GM18868 (cell line): ENCODE measurements at regions not wholly inside any gene's neighbourhood (a gene's known extent, or its start where the extent isn't known, plus 50 kb on each side); places are given as distances from the start of the nearest gene placed in this dataset.
A peak's percentile ranks its signal among the peaks of the same experiment; 100 is the strongest.
"Not testable (repeated sequence)": the region's sequence is repeated elsewhere in the genome, so short reads cannot be mapped to it uniquely, and the experiment has no call there.

Experiments used
- ATAC-seq: cut with Tn5 transposase; IDR thresholded peaks from one replicate; pipeline ENCODE4 v1.9.1; 2021; ENCODE audit warnings: mild to moderate bottlenecking, moderate library complexity; ENCODE audit not compliant: unreplicated experiment

- ATAC-seq, result no peak
Observed at GRCh38 chr16:10232757-10233156, 50.5 kb upstream of the GRIN2A start.

- ATAC-seq, result no peak
Observed at GRCh38 chr16:10239640-10240039, 57.4 kb upstream of the GRIN2A start.

DNA sequence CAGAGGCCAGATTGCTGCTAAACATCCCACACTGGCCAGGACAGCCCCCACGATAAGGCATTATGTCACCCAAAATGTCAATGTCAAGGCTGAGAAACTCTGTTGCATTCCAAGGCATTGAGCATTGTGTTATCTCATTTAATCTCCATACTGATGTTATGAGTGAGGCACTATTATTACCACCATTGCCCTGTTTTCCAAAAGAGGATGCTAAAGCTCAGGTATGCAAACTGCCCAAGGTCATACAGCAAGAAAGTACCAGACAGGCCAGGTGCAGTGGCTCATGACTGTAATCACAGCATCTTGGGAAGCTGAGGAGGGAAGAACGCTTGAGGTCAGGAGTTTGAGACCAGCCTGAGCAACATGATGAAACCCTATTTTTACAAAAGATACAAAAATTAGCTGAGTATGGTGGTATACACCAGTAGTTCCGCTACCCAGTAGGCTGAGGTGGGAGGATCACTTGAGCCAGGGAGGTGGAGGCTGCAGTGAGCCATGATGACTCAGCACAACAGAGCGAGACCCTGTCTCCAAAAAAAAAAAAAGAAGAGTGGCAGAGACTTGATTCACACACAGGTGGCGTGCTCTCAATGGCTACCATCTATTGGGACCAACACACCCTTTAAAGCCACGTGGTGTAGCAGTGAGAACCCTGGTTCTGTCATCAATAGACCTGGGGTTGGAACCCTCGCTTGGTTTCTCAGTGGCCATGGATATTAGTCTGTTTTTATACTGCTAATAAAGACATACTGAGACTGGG is 58.8 kb upstream of the GRIN2A start:
- no peak for ATAC-seq

GRCh38 chr16:10242097-10242496 is 59.9 kb upstream of the GRIN2A start:
- no peak for ATAC-seq

- peak; percentile 80 for ATAC-seq
Observed at GRCh38 chr16:10242916-10243315, 60.7 kb upstream of the GRIN2A start.

DNA sequence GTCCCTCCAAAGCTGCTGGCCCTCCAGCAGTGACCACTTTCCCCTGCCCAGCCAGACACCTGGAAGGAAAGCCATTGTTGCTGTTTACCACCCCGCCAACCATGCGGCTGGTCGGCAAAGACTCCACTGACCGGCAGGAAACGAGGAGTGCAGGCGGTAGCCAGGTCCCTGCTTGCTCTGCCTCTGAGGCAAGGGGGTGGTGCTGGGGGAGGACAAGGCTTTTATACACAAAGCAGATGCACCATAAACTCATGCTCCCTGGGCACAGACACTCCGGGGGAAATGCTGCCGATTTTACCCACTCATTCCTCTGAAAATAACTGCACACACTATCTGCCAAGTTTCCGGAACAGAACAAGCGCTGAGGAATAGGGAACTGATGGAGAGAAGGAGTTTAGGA is 62.8 kb upstream of the GRIN2A start:
- ATAC-seq, result no peak

GRCh38 chr16:10250137-10250828 is 68.1 kb upstream of the GRIN2A start:
- no peak for ATAC-seq

- ATAC-seq, result no peak
Observed at GRCh38 chr16:10252155-10252554, 69.9 kb upstream of the GRIN2A start.

DNA sequence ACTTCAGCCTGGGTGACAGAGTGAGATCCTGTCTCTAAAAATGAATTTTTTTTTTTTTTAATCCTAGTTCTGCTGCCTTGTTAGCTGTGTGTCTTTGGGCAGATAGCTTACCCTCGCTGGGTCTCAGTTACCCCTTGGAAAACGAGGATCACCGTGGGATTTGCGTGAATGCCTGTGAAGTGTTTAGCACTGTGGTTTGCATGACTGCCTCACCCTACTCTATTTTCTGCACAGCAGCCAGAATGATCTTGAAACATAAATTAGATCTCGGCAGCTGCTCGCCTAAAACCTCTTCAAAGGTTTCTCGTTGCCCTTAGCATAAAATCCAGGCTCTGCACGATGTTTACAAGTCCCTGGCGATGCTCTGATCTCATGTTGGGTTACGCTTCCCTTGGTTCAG is 71.2 kb upstream of the GRIN2A start:
- ATAC-seq, result no peak

GRCh38 chr16:10255728-10256127 is 73.5 kb upstream of the GRIN2A start:
- no peak for ATAC-seq

DNA sequence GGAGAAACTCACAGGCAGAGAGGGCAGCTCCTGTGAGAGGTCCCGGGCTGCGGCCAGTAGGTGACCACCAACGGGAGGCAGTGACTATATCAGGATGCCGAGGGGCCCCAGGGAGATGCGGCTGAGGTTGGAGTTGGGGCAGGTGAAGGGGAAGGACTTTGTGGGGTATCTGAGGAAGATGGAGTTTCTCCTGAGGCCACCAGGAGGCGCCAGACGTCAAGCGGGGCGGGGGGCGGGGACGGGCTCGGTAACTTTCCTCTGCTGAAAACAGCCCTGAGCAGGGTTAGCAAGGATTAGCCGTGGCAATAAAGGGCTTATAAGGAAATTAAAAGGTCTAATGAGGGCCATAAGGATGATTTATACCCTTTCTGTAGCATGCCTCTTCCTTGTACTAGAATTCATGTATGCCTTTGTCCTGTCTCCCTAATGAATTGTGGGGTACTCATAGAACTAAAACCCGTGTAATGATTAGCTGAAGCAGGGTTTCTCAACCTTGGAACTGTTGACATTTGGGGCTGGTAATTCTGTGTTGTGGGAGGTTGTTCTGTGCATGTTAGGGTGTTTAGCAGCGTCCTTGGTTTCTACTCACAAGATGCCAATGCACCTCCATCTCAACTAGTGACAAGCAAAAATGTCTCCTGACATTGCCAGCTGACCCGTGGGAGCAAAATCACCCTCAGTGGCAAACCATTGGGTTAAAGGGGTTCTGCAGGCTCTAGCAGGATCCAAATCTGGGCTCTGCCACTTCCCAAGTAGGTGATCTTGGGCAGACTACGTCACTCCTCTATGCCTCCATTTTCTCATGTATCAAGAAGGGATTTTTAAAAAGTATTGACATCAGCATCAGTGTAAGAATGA is 74.8 kb upstream of the GRIN2A start:
- ATAC-seq, result no peak

DNA sequence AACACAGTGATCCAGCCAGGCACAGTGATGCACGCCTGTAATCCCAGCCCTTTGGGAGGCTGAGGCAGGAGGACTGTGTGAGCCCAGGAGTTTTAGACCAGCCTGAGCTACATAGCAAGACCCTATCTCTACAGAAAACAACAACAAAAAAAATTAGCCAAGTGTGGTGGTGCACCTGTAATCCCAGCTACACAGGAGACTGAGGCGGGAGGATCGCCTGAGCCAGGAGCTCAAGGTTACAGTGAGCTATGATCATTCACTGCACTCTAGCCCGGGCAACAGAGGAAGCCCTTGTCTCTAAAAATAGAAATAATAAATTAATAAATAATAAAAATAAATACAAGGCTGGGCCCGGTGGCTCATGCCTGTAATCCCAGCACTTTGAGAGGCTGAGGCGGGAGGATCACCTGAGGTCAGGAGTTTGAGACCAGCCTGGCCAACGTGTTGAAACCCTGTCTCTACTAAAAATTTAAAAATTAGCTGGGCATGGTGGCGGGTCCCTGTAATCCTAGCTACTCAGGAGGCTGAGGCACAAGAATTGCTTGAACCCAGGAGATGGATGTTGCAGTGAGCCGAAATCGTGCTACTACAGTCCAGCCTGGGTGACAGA is 75.5 kb upstream of the GRIN2A start:
- ATAC-seq, result not testable (repeated sequence)

DNA sequence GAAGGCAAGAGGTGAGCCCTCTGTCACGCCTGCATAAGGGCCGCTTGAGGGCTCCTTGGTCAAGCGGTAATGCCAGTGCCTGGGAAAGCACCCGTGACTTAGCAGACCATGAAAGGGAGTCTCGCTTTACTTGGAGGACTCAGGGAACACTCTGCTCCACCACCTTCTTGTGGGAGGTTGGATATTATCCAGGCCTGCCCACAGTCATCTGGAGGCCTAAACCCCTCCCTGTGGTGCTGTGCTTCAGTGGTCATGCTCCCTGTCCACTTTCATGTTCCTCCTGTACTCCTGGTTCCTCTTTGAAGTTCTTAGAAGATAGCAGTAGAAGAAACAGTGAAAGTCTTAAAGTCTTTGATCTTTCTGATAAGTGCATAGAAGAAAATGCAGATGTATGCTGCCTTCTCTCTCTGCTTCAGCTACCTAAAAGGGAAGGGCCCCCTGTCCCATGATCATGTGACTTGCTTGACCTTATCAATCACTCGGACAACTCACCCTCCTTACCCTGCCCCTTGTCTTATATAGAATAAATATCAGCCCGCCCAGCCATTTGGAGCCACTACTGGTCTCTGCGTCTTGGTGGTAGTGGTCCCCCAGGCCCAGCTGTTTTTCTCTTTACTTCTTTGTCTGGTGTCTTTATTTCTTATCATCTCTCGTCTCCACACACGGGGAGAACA is 76.8 kb upstream of the GRIN2A start:
- not testable (repeated sequence) for ATAC-seq

DNA sequence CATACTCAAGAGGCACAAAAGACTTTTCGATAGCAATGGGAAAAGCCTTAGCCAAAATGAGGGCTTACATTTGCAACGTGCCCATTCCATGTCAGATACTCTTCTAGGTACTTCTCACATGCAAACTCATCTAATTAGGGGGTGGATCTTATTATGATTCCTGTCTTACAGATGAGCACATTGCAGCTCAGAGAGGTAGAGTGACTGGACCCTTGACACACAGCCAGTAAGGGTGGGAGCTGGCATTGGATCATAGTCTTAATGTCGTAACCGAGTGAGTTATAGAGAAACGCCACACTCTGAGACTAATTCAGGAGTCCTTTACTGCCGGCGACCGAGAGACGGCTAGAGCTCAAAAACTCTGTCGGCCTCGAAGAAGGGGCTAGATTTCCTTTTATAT is 78.8 kb upstream of the GRIN2A start:
- no peak for ATAC-seq

DNA sequence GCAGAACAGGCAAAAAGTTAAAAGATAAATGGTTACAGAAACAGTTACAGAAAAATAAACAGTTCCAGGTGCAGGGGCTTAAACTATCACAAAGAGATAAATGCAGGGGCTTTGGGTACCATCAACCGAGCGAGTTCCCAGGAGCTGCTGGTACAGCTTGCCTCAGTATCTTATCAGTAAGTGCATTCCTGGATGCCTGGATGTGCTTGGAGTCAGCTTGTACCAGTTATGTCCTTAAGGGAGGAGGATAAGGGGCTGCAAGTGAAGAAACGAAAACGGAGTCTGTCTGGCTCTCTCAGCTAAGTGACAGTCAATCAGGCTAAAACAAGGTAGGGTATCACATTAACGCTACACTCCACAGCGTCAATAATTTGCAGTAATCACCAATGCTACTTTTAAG is 79.3 kb upstream of the GRIN2A start:
- ATAC-seq, result not testable (repeated sequence)

- ATAC-seq, result no peak
Observed at GRCh38 chr16:10262377-10263132, 80.3 kb upstream of the GRIN2A start.

GRCh38 chr16:10265770-10266615 is 83.8 kb upstream of the GRIN2A start:
- no peak for ATAC-seq

- ATAC-seq, result peak; percentile 77
Observed at GRCh38 chr16:10266809-10267208, 84.6 kb upstream of the GRIN2A start.

- ATAC-seq, result no peak
Observed at GRCh38 chr16:10269632-10270031, 87.4 kb upstream of the GRIN2A start.
